SH-SY5Y (cell line): ENCODE measurements at regions not wholly inside any gene's neighbourhood (a gene's known extent, or its start where the extent isn't known, plus 50 kb on each side); places are given as distances from the start of the nearest gene placed in this dataset.

Experiments
- GATA2 ChIP-seq: IDR thresholded peaks from 2 replicates; pipeline ENCODE4 v1.6.1; 2011; ENCODE audit warnings: mild to moderate bottlenecking, low read depth, low read length
- GATA3 ChIP-seq: IDR thresholded peaks from 2 replicates; pipeline ENCODE4 v1.6.1; 2011; ENCODE audit warnings: low read depth, mild to moderate bottlenecking, low read length, moderate library complexity

- no peak for TF ChIP-seq GATA2
- TF ChIP-seq GATA3: no peak
These were observed 274.6 kb downstream of the TMEM38B start for GRCh38 chr9:105968811-105969466.
